ENCODE measurements at regions not wholly inside any gene's neighbourhood (a gene's known extent, or its start where the extent isn't known, plus 50 kb on each side); places are given as distances from the start of the nearest gene placed in this dataset.

DNA sequence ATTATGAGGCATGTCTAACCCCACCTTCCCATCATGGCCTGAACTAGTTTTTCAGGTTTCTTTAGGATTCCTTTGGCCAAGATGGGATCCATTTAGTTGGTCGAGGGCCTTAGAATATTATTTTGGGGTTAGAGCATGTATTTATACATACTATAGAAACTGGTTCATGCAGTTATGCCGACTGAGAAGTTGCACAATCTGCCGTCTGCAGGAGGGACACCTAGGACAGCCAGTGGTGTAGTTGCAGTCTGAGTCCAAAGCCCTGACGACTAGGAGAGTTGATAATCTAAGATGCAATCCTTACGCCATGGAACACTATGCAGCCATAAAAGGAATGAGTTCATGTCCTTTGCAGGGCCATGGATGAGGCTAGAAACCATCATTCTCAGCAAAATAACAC is 424.0 kb downstream of the SHISA9 start:
- TF ChIP-seq CTCF (IDR thresholded peaks at IDR 0.05) (no peak), POLR2A (IDR thresholded peaks at IDR 0.05) (no peak)

All from right lobe of liver (tissue), 4 donors.